Mesodermal cell (in vitro differentiated cells): ENCODE measurements at regions not wholly inside any gene's neighbourhood (a gene's known extent, or its start where the extent isn't known, plus 50 kb on each side); places are given as distances from the start of the nearest gene placed in this dataset.

Experiments used
- H3K27ac ChIP-seq: 2 replicates; pipeline ENCODE4 v1.7.0; 2013; ENCODE audit warnings: mild to moderate bottlenecking, low read depth, low read length, moderate library complexity; ENCODE audit not compliant: severe bottlenecking
- H3K36me3 ChIP-seq: 2 replicates; pipeline ENCODE4 v1.7.1; 2013; ENCODE audit warnings: mild to moderate bottlenecking, low read length, moderate library complexity; ENCODE audit not compliant: control insufficient read depth, insufficient read depth
- H3K4me1 ChIP-seq: one replicate; pipeline ENCODE4 v1.7.1; 2013; ENCODE audit warnings: mild to moderate bottlenecking, low read length; ENCODE audit not compliant: insufficient read depth, control insufficient read depth, poor library complexity, severe bottlenecking
- H3K4me3 ChIP-seq: 2 replicates; pipeline ENCODE4 v1.7.0; 2013; ENCODE audit warnings: low read length, control low read depth, mild to moderate bottlenecking; ENCODE audit not compliant: insufficient read depth, poor library complexity, severe bottlenecking; ENCODE audit errors: extremely low read depth
- H3K9me3 ChIP-seq: 2 replicates; pipeline ENCODE4 v1.7.1; 2013; ENCODE audit warnings: mild to moderate bottlenecking, low read length, moderate library complexity; ENCODE audit not compliant: control insufficient read depth
- WGBS, 2 experiments: methylation state at CpG; one replicate each; pipeline ENCODE4 v1.1.5; 2013; ENCODE audit warnings: missing lambda C conversion rate in 2 of 2; ENCODE audit not compliant: insufficient coverage in 2 of 2; 5-methylcytosine and 5-hydroxymethylcytosine counted together

DNA sequence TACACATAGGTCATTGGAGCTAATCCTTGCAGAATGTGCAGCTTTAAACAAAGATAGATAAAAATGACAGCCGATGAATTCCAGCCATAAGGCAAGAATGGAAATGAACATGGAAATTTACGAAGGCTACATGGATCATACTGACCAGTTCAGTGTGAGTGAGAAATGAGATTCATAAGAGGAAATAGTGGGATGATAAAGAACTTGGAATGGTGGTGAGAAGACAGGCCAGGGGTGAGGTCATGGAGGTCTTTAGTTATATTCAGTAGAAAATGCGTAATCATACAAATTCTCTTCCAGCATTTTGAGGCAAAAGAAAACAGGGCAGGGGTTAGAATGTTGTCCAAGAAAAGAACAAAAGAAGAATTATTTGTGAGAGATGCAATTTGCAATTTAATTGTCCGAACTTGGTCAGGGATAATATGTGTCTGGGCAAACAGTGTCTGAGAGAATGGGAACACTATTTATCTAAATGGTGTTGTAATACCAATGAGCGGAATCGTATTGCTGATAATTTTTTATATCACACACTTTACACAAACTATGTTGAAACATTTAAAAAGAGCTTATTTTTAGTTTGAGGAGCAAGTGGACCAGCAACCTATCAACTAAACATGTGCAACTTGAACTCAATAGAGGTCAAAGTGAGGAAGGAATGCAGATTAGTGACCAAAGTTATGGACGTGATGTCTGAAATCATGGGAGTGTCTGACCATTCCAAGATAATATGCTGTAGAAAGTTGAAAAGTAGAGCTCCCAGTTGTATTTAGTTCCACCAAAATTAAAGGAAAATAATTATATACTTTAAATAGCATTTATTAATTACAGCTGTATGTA lies 739.0 kb upstream of the NCAM2 start:
- Histone ChIP-seq H3K9me3 (no peaks in the 10 kb centered on the region), H3K36me3 (no peaks in the 10 kb centered on the region), H3K4me3 (no peak overlapping the region), H3K27ac (no peak overlapping the region), H3K4me1 (no peaks in the 10 kb centered on the region)
- WGBS, 2 experiments, result 95% methylated on average over 3 to 4 of the region's 7 CpGs

GRCh38 chr21:20260124-20260523 lies 738.1 kb upstream of the NCAM2 start:
- Histone ChIP-seq H3K27ac (no peak overlapping the region), H3K36me3 (no peaks in the 10 kb centered on the region), H3K4me1 (no peaks in the 10 kb centered on the region), H3K9me3 (no peaks in the 10 kb centered on the region), H3K4me3 (no peak overlapping the region)
- 100% methylated on average over 1 of the region's 1 CpG; no CpG with 5 or more reads in 1 of the 2 experiments for WGBS, 2 experiments

DNA sequence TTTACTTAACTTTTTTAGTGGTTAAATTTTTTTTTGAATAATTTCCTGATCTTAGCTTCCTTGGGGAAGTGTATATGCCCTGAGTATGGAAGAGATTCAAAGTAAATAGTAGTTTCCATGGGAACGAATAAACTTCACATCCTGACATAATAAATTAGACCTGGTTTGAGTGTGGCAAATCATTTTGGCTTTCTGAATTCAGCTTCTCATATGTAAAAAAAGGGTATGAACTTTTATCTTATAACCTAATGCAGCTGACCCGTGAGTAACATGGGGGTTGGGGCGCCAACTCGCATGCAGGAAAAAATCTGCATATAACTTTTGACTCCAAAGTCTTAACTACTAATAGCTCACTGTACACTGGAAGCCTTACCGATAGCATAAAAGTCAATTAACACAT lies 736.8 kb upstream of the NCAM2 start:
- H3K36me3 ChIP-seq, result no peaks in the 10 kb centered on the region
- no peaks in the 10 kb centered on the region for H3K9me3 ChIP-seq
- no peak overlapping the region for H3K4me3 ChIP-seq
- 100% methylated on average over 2 of the region's 5 CpGs; no CpG with 5 or more reads in 1 of the 2 experiments for WGBS, 2 experiments
- no peaks in the 10 kb centered on the region for H3K4me1 ChIP-seq
- H3K27ac ChIP-seq, result no peak overlapping the region

DNA sequence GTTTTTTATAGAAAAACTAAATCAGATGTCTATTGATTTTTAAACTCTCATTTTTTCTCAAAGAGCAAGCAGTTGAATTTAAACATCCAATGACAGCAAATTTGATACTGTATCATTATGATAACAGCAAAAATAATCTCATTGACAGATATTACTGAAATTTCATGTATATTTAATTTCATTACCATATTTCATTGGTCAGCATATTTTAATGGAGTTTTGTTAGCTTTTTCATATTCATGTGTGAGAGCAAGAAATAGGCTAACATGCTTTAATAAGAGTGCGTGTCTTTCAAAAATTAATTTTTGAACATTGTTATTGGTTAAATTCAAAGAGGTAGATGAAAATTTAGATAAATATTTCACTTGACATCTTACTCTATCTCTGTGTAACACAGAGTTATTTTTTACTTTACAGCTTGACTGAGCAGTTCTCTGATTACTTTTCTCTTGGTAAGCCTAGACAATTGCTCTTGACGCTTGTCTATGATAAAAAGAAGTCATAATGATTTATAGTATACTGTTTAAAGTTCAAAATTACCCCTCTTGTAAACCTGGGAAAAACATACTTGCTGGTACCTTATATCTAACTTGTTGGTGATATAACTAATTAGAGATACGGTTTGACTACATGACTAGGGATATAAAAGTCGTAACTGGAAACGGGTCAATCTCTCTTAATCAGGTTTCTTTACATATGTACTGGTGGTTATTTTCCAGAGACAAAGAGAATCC lies 732.3 kb upstream of the NCAM2 start:
- Histone ChIP-seq H3K4me1 (no peaks in the 10 kb centered on the region), H3K9me3 (no peaks in the 10 kb centered on the region), H3K36me3 (no peaks in the 10 kb centered on the region), H3K27ac (no peak overlapping the region), H3K4me3 (no peak overlapping the region)
- WGBS, 2 experiments, result 100% methylated on average over 1 of the region's 5 CpGs; no CpG with 5 or more reads in 1 of the 2 experiments

DNA sequence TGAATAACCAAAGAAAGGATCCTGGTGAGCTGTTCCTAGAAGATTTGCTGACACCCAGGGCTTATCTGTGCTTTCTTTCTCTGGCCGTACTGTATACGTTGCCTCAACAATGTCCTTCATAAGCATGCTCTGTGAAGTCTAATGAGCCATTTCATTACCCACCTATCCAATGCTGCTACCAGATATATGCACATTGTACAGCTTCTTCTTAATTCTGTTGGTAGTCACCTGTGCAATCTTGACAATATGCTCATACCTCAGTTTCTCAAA lies 731.8 kb upstream of the NCAM2 start:
- Histone ChIP-seq H3K27ac (no peak overlapping the region), H3K4me1 (no peaks in the 10 kb centered on the region), H3K36me3 (no peaks in the 10 kb centered on the region), H3K4me3 (no peak overlapping the region), H3K9me3 (no peaks in the 10 kb centered on the region)
- 88 to 94% methylated on average over 2 of the region's 2 CpGs for WGBS, 2 experiments

GRCh38 chr21:20270365-20271055 lies 727.7 kb upstream of the NCAM2 start:
- Histone ChIP-seq H3K4me1 (no peaks in the 10 kb centered on the region), H3K36me3 (no peaks in the 10 kb centered on the region), H3K9me3 (no peaks in the 10 kb centered on the region), H3K4me3 (no peak overlapping the region), H3K27ac (no peak overlapping the region)
- WGBS, 2 experiments, result 70 to 94% methylated on average over 2 to 4 of the region's 11 CpGs

GRCh38 chr21:20272791-20273362 lies 725.3 kb upstream of the NCAM2 start:
- H3K4me1 ChIP-seq, result no peaks in the 10 kb centered on the region
- H3K4me3 ChIP-seq, result no peak overlapping the region
- no peaks in the 10 kb centered on the region for H3K36me3 ChIP-seq
- 44 to 64% methylated on average over 3 to 4 of the region's 5 CpGs for WGBS, 2 experiments
- no peaks in the 10 kb centered on the region for H3K9me3 ChIP-seq
- H3K27ac ChIP-seq, result peak overlapping the region; percentile 54

DNA sequence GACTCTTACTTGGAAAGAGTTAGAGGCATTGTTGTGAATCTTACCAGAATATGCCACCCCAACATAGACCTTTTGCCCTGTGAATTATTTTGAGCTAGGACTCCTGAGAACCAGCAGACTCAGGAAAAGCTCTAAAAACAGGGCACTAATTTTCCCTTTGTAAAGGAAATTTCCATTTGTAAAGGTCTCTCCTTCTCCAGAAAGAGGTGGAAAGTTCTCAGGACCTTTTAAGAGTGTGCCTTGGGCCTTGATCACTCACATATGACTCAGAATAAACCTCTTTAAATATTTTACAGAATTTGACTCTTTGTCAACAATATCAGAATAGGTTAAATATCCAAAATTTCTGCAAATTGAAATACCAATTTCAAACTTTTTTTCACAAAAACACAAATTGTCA lies 721.8 kb upstream of the NCAM2 start:
- Histone ChIP-seq H3K4me3 (no peak overlapping the region), H3K4me1 (no peaks in the 10 kb centered on the region), H3K27ac (no peak overlapping the region), H3K9me3 (no peaks in the 10 kb centered on the region), H3K36me3 (no peaks in the 10 kb centered on the region)

DNA sequence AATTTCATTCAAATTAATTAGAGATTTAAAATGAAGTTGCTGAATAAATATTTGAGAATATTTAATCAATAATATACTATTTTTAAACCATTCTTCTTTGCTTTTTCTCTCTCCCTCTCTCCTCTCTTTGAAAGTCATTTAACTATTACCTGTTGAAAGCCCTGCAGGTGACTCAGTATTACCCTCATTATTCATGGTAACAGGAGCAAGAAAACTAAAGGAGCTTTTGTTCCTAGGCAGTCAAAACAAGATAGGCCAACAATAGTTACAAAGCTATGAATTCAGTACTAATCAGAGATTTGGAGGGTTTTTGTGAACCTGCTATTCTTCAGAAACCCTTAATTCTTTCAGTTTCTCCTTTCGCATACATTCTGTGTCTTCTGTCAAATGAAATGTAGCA lies 721.3 kb upstream of the NCAM2 start:
- Histone ChIP-seq H3K27ac (no peak overlapping the region), H3K4me1 (no peaks in the 10 kb centered on the region), H3K4me3 (no peak overlapping the region), H3K36me3 (no peaks in the 10 kb centered on the region), H3K9me3 (no peaks in the 10 kb centered on the region)
- 83% methylated on average over 1 of the region's 1 CpG; no CpG with 5 or more reads in 1 of the 2 experiments for WGBS, 2 experiments

GRCh38 chr21:20283836-20284235 lies 714.4 kb upstream of the NCAM2 start:
- no peak overlapping the region for H3K27ac ChIP-seq
- H3K36me3 ChIP-seq, result no peaks in the 10 kb centered on the region
- no CpG with 5 or more reads among the region's 1 CpG for WGBS, 2 experiments

More at GRCh38 chr21:20283836-20284235, 714.4 kb upstream of the NCAM2 start:
- no peaks in the 10 kb centered on the region for H3K4me1 ChIP-seq
- no peak overlapping the region for H3K4me3 ChIP-seq
- no peaks in the 10 kb centered on the region for H3K9me3 ChIP-seq
